LNCaP clone FGC (cell line): ENCODE measurements at regions not wholly inside any gene's neighbourhood (a gene's known extent, or its start where the extent isn't known, plus 50 kb on each side); places are given as distances from the start of the nearest gene placed in this dataset.

ENCODE experiments used
- DNase-seq: peaks from one replicate; pipeline ENCODE4 v3.0.0-alpha.2; 2011; ENCODE audit warnings: low read depth
- H3K4me3 ChIP-seq: 2 replicates; pipeline ENCODE4 v1.5.1; 2011; ENCODE audit warnings: mild to moderate bottlenecking, low read depth, low read length, control low read depth
- TF ChIP-seq, protein P1 (sequence below): IDR thresholded peaks from 2 replicates; pipeline ENCODE4 v1.5.1; 2012; ENCODE audit warnings: mild to moderate bottlenecking; ENCODE audit not compliant: control insufficient read depth, insufficient read depth; ENCODE audit errors: extremely low read depth

DNA sequence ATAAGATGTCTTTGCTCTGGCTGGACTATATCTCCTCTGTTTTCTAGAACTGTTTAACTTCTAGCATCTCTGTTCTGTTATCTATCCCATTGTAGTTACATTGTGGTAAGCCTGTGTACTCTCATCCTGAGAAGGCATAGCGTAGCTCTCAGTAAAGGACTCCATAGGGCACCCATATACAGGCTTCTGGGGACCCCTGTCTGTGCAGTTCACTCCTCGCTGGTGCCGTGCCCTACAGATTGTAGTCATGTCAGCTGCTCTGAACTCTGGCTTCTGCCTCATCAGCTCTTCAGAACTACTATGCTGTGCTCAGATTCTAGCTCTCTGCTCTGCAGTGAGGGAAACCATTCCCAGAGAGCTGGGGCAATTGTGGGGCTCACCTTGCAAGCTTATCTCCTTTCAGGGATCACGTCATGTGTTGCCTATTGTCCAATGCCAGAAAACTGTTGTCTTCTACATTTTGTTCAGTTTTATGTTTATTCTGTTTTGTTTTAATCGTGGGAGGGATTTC lies 181.3 kb upstream of the USP24 start:
- DNase-seq: no peak
- TF ChIP-seq, protein P1, sequence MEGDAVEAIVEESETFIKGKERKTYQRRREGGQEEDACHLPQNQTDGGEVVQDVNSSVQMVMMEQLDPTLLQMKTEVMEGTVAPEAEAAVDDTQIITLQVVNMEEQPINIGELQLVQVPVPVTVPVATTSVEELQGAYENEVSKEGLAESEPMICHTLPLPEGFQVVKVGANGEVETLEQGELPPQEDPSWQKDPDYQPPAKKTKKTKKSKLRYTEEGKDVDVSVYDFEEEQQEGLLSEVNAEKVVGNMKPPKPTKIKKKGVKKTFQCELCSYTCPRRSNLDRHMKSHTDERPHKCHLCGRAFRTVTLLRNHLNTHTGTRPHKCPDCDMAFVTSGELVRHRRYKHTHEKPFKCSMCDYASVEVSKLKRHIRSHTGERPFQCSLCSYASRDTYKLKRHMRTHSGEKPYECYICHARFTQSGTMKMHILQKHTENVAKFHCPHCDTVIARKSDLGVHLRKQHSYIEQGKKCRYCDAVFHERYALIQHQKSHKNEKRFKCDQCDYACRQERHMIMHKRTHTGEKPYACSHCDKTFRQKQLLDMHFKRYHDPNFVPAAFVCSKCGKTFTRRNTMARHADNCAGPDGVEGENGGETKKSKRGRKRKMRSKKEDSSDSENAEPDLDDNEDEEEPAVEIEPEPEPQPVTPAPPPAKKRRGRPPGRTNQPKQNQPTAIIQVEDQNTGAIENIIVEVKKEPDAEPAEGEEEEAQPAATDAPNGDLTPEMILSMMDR: no peak
- no peak overlapping the region for H3K4me3 ChIP-seq

DNA sequence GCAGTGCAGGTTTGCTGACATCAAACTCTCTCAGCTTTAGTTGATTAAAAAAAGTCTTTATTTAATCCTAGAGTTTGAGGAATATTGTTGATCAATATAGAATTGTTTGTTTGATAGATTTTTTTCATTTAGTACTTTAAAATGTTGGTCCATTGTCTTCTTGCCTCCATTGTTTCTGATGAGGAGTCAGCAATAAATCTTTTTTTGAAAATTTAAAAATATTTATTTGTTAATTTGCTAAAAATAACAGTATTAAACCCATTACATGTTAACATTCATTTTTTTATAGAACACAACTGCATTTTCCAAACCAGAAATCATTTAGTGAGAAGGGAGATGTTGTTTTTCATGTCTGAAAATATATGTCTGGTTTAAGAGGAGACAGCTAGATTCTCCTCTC lies 173.8 kb upstream of the USP24 start:
- DNase-seq: no peak
- TF ChIP-seq, protein P1: no peak
- no peak overlapping the region for H3K4me3 ChIP-seq

DNA sequence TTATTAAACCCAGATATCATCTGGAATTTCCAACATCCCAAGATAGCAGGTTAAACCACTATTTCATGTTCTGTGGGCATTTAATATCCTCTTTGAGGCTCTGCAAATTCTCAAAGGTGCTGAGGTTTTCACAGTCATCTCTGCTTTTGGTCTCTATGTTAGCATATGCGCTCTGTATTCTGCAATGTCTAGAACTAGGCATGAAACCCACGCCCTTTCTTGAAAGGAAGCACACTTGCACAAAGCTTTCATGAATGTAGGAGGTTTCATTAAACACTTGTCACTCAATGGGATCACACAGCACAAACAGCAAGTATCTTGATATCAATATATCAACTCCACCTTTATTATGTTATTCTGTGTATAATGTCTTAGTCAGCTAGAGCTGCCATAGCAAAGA lies 172.0 kb upstream of the USP24 start:
- H3K4me3 ChIP-seq: no peak overlapping the region
- TF ChIP-seq, protein P1: no peak
- no peak for DNase-seq

DNA sequence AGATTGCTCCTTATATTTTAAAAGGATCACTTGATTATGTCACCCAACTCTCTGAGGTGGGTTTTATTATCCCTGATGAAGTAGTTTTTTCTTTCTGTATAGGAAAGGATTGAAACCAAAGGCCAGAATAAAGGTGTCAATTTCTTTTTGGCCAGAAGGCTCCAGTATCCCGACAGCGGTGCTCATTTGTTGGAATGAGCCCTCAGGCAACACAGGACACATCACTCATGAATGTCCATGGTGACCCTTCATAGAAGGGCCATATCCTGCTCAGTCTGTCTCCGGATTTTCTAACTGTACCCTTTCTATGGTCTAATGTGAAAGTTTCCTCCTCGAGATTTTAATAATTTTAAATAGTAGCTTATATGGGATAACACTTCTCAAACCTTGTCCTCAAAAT lies 171.3 kb upstream of the USP24 start:
- no peak overlapping the region for H3K4me3 ChIP-seq
- no peak for DNase-seq
- TF ChIP-seq, protein P1: no peak

DNA sequence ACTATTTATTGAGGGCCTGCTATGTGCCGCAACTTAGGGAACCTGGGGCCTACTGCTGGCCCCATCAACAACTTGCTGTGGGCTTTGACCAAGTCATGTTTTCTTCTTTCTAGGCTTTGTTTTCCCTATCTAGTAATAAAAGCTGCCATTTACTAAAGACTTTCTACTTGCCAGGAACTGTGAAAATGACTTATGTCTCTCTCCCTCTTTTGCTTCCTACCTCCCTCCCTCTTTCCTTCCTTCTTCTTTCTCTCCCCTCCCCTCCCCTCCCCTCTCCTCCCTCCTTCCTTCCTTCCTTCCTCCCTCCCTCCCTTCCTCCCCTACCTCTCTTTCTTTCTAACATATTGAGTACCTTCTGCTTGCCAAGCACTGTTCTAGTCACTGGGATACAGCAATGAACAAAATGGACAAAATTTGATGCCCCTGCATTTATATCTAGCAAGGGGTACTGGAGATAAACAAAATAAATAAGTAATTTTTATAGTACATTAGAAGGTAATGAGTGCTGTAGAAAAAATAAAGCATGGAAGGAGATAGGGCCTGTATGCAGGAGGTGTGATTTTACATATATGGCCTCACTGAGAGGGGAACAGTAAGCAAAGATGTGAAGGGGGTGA lies 170.3 kb upstream of the USP24 start:
- no peak overlapping the region for H3K4me3 ChIP-seq
- TF ChIP-seq, protein P1: no peak
- no peak for DNase-seq

DNA sequence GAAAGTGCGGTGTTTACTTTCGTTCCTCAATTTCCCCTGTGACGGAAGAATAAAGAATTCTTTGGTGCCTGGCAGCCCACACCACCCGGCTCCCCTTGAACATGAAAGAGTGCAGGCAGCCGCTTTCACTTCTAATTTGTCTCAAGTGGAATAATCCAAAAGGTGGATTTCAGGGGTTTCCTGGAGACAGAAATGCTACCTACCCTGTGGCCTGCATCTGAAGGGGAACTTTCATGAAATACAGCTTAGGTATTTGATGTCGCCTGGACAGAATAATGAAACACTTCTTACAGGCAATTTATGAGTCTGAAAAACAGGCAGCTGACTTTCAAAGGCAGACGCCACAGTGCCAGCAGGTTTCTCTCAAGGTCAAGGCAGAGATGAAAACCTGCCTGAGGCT lies 169.5 kb upstream of the USP24 start:
- H3K4me3 ChIP-seq: no peak overlapping the region
- TF ChIP-seq, protein P1: no peak
- DNase-seq: no peak

DNA sequence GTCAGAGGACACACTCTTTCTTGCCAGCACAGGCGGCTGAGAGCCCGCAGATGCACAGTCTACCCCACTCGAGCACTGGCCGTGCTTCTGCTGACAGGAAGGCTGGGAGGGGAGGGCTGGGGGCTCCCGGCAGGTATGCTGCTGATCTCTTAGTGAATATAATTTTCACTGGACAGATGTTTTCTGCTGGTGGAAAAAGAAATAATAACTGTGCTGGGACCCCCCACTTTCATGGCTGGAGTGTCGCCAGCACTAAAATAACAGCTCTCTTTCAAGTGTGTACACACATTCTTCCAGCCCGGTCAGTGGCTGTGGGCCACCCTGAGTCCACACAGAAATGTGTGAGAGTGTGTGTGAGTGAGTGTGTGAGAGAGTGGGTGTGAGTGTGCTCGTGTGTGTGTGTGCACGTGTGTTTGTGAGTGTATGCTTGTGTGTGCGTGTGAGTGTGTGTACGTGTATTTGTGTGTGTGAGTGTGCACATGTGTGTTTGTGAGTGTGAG lies 167.7 kb upstream of the USP24 start:
- TF ChIP-seq, protein P1: no peak
- H3K4me3 ChIP-seq: no peak overlapping the region
- DNase-seq: no peak
